Thoracic aorta (tissue), 2 donors: ENCODE measurements at regions not wholly inside any gene's neighbourhood (a gene's known extent, or its start where the extent isn't known, plus 50 kb on each side); places are given as distances from the start of the nearest gene placed in this dataset.
"Not testable (repeated sequence)": the region's sequence is repeated elsewhere in the genome, so short reads cannot be mapped to it uniquely, and the experiment has no call there.

Experiments used
- ATAC-seq: fragments of 150-250 bp; one replicate; pipeline ENCODE4 v1.8.0; 2017; ENCODE audit warnings: low read depth; ENCODE audit not compliant: insufficient number of reproducible peaks, low FRiP score
- DNase-seq: peaks from one replicate; pipeline ENCODE4 v3.0.0-alpha.2; 2020; ENCODE audit warnings: low spot score
- H3K27ac ChIP-seq, 2 donors: fragments of 200-600 bp; sonication (generic); 1 replicate in 1 of 2; 2 replicates in 1 of 2; pipeline ENCODE4 v1.5.1; 2016; ENCODE audit warnings: mild to moderate bottlenecking in 2 of 2, moderate library complexity in 2 of 2
- H3K27me3 ChIP-seq: fragments of 200-600 bp; sonication (generic); replicated peaks from 2 replicates; pipeline ENCODE4 v1.6.0; 2016; ENCODE audit warnings: mild to moderate bottlenecking; ENCODE audit not compliant: insufficient read depth
- H3K36me3 ChIP-seq: fragments of 200-600 bp; sonication (generic); one replicate; pipeline ENCODE4 v1.5.1; 2016
- H3K4me1 ChIP-seq, 2 donors: fragments of 200-600 bp; sonication (generic); 1 replicate in 1 of 2; 2 replicates in 1 of 2; pipeline versions ENCODE4 v1.5.1 to v1.6.0; 2016; ENCODE audit warnings: low read depth in 2 of 2, mild to moderate bottlenecking in 1 of 2; ENCODE audit not compliant: control insufficient read depth in 1 of 2
- H3K4me3 ChIP-seq: fragments of 200-600 bp; sonication (generic); 2 replicates; pipeline ENCODE4 v1.5.1; 2016; ENCODE audit warnings: mild to moderate bottlenecking
- H3K9me3 ChIP-seq: fragments of 200-600 bp; sonication (generic); 2 replicates; pipeline ENCODE4 v1.5.1; 2016

GRCh38 chr2:111549174-111549573, 334.8 kb downstream of the ANAPC1 start:
- not testable (repeated sequence) for H3K27ac ChIP-seq, H3K27me3 ChIP-seq, ATAC-seq, H3K4me3 ChIP-seq, DNase-seq, H3K36me3 ChIP-seq, H3K9me3 ChIP-seq, H3K4me1 ChIP-seq

- not testable (repeated sequence) for ATAC-seq, H3K27ac ChIP-seq, DNase-seq, H3K27me3 ChIP-seq, H3K36me3 ChIP-seq, H3K9me3 ChIP-seq, H3K4me1 ChIP-seq, H3K4me3 ChIP-seq
These were observed 332.6 kb downstream of the ANAPC1 start for GRCh38 chr2:111551428-111551827.

GRCh38 chr2:111552625-111553024, 331.4 kb downstream of the ANAPC1 start:
- not testable (repeated sequence) for H3K27me3 ChIP-seq, DNase-seq, H3K4me1 ChIP-seq, ATAC-seq, H3K9me3 ChIP-seq, H3K4me3 ChIP-seq, H3K27ac ChIP-seq, H3K36me3 ChIP-seq

- not testable (repeated sequence) for ATAC-seq, H3K27me3 ChIP-seq, H3K4me3 ChIP-seq
These were observed 324.7 kb downstream of the ANAPC1 start for GRCh38 chr2:111559301-111559700.

GRCh38 chr2:111559814-111560213, 324.2 kb downstream of the ANAPC1 start:
- H3K4me1 ChIP-seq, H3K9me3 ChIP-seq, ATAC-seq, H3K27me3 ChIP-seq, H3K36me3 ChIP-seq, H3K4me3 ChIP-seq, DNase-seq, H3K27ac ChIP-seq: not testable (repeated sequence)

More at GRCh38 chr2:111559301-111559700, 324.7 kb downstream of the ANAPC1 start:
- H3K9me3 ChIP-seq, H3K27ac ChIP-seq, H3K36me3 ChIP-seq, H3K4me1 ChIP-seq, DNase-seq: not testable (repeated sequence)

- peak; percentile 20 for DNase-seq
These were observed 317.9 kb downstream of the ANAPC1 start for GRCh38 chr2:111566068-111566467.

GRCh38 chr2:111567233-111567632, 316.8 kb downstream of the ANAPC1 start:
- not testable (repeated sequence) for H3K4me1 ChIP-seq, H3K27ac ChIP-seq, ATAC-seq, H3K4me3 ChIP-seq, H3K27me3 ChIP-seq, H3K36me3 ChIP-seq, DNase-seq, H3K9me3 ChIP-seq

More at GRCh38 chr2:111566068-111566467, 317.9 kb downstream of the ANAPC1 start:
- H3K4me3 ChIP-seq, H3K9me3 ChIP-seq, H3K4me1 ChIP-seq, H3K27me3 ChIP-seq, H3K36me3 ChIP-seq, H3K27ac ChIP-seq: not testable (repeated sequence)
- peak; percentile 27 for ATAC-seq

GRCh38 chr2:111569356-111570199, 314.4 kb downstream of the ANAPC1 start:
- not testable (repeated sequence) for H3K9me3 ChIP-seq, H3K36me3 ChIP-seq, ATAC-seq, H3K27ac ChIP-seq, H3K4me1 ChIP-seq, H3K27me3 ChIP-seq, H3K4me3 ChIP-seq, DNase-seq

- H3K4me3 ChIP-seq, H3K36me3 ChIP-seq, DNase-seq, H3K27ac ChIP-seq, H3K27me3 ChIP-seq, ATAC-seq, H3K4me1 ChIP-seq, H3K9me3 ChIP-seq: not testable (repeated sequence)
These were observed 313.5 kb downstream of the ANAPC1 start for GRCh38 chr2:111570300-111571114.

- not testable (repeated sequence) for ATAC-seq, H3K36me3 ChIP-seq, H3K27ac ChIP-seq, DNase-seq, H3K4me3 ChIP-seq, H3K9me3 ChIP-seq, H3K27me3 ChIP-seq, H3K4me1 ChIP-seq
These were observed 309.2 kb downstream of the ANAPC1 start for GRCh38 chr2:111574803-111575202.

GRCh38 chr2:111577154-111577885, 306.7 kb downstream of the ANAPC1 start:
- H3K4me3 ChIP-seq, H3K4me1 ChIP-seq, H3K9me3 ChIP-seq, ATAC-seq, H3K36me3 ChIP-seq, H3K27me3 ChIP-seq, H3K27ac ChIP-seq, DNase-seq: not testable (repeated sequence)
